ENCODE measurements at regions not wholly inside any gene's neighbourhood (a gene's known extent, or its start where the extent isn't known, plus 50 kb on each side); places are given as distances from the start of the nearest gene placed in this dataset.

DNA sequence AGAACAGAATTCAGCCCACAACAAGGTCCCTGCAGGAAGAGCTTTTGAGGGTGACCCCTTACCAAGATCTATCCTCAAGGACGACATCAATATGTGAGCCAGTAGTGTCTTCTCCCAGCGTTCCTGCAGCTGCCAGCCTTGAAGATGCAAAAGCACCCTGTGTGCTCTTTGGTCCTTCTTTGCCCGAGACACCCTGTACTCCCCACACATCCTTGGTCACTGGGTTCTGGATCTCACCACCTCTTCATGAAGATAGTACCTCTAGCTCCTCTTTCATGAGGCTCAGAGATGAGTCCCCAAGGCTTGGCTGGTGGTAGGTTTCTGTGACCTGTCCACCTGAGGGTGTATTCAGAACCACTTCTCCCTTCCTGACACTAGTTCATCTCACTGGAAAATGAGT is 259.6 kb upstream of the FOXQ1 start:
- no peaks in the 10 kb centered on the region for H3K9me3 ChIP-seq
- no peaks in the 10 kb centered on the region for H3K36me3 ChIP-seq
- no peak overlapping the region for H3K4me3 ChIP-seq
- WGBS, 2 donors = 94% methylated on average over 3 of the region's 3 CpGs
- H3K27ac ChIP-seq = no peak overlapping the region
- H3K27me3 ChIP-seq = peaks cover 0 to 7% of the 10 kb centered on the region in 2 donors
- no peak for DNase-seq (ENCODE audit: low spot score in 2 of 2)
- H3K4me1 ChIP-seq = peaks cover 0 to 7% (median 0%) of the 10 kb centered on the region in 4 donors
- TF ChIP-seq EP300 (IDR thresholded peaks at IDR 0.05) (no peak), POLR2A (IDR thresholded peaks at IDR 0.05) (no peak)
- TF ChIP-seq, protein P1, sequence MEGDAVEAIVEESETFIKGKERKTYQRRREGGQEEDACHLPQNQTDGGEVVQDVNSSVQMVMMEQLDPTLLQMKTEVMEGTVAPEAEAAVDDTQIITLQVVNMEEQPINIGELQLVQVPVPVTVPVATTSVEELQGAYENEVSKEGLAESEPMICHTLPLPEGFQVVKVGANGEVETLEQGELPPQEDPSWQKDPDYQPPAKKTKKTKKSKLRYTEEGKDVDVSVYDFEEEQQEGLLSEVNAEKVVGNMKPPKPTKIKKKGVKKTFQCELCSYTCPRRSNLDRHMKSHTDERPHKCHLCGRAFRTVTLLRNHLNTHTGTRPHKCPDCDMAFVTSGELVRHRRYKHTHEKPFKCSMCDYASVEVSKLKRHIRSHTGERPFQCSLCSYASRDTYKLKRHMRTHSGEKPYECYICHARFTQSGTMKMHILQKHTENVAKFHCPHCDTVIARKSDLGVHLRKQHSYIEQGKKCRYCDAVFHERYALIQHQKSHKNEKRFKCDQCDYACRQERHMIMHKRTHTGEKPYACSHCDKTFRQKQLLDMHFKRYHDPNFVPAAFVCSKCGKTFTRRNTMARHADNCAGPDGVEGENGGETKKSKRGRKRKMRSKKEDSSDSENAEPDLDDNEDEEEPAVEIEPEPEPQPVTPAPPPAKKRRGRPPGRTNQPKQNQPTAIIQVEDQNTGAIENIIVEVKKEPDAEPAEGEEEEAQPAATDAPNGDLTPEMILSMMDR (IDR thresholded peaks at IDR 0.05) = no peak

GRCh38 chr6:1049900-1050299 is 262.0 kb upstream of the FOXQ1 start:
- DNase-seq (ENCODE audit: low spot score in 2 of 2) = no peak
- 84 to 86% methylated on average over 5 of the region's 5 CpGs for WGBS, 2 donors
- Histone ChIP-seq H3K4me1 (peaks cover 0 to 7% (median 0%) of the 10 kb centered on the region in 4 donors), H3K4me3 (no peak overlapping the region), H3K27me3 (peaks cover 0 to 7% of the 10 kb centered on the region in 2 donors), H3K9me3 (no peaks in the 10 kb centered on the region), H3K27ac (no peak overlapping the region), H3K36me3 (no peaks in the 10 kb centered on the region)
- TF ChIP-seq POLR2A (IDR thresholded peaks at IDR 0.05) (no peak), EP300 (IDR thresholded peaks at IDR 0.05) (no peak)
- TF ChIP-seq, protein P1 (IDR thresholded peaks at IDR 0.05) = no peak

GRCh38 chr6:1049170-1049569 is 262.7 kb upstream of the FOXQ1 start:
- H3K9me3 ChIP-seq = no peaks in the 10 kb centered on the region
- H3K27me3 ChIP-seq = peaks cover 0 to 7% of the 10 kb centered on the region in 2 donors
- 89 to 94% methylated on average over 1 of the region's 1 CpG for WGBS, 2 donors
- no peaks in the 10 kb centered on the region for H3K36me3 ChIP-seq
- peaks cover 0 to 7% (median 0%) of the 10 kb centered on the region in 4 donors for H3K4me1 ChIP-seq
- no peak for DNase-seq (ENCODE audit: low spot score in 2 of 2)
- TF ChIP-seq, protein P1 (IDR thresholded peaks at IDR 0.05) = no peak
- TF ChIP-seq EP300 (IDR thresholded peaks at IDR 0.05) (no peak), POLR2A (IDR thresholded peaks at IDR 0.05) (no peak)
- H3K27ac ChIP-seq = no peak overlapping the region
- H3K4me3 ChIP-seq = no peak overlapping the region

- TF ChIP-seq, protein P1 (IDR thresholded peaks at IDR 0.05) = no peak
- TF ChIP-seq EP300 (IDR thresholded peaks at IDR 0.05) (no peak), POLR2A (IDR thresholded peaks at IDR 0.05) (no peak)
- Histone ChIP-seq H3K36me3 (no peaks in the 10 kb centered on the region), H3K27me3 (peaks cover 0 to 7% of the 10 kb centered on the region in 2 donors), H3K4me3 (no peak overlapping the region), H3K4me1 (peaks cover 0 to 7% (median 0%) of the 10 kb centered on the region in 4 donors), H3K9me3 (no peaks in the 10 kb centered on the region), H3K27ac (no peak overlapping the region)
- WGBS, 2 donors = 28 to 32% methylated on average over 13 of the region's 13 CpGs
- no peak for DNase-seq (ENCODE audit: low spot score in 2 of 2)
Observed at GRCh38 chr6:1047981-1048541, 263.8 kb upstream of the FOXQ1 start.

- Histone ChIP-seq H3K27ac (no peak overlapping the region), H3K4me3 (no peak overlapping the region), H3K36me3 (no peaks in the 10 kb centered on the region), H3K27me3 (no peaks in the 10 kb centered on the region), H3K4me1 (peaks cover 0 to 7% (median 0%) of the 10 kb centered on the region in 4 donors), H3K9me3 (no peaks in the 10 kb centered on the region)
- TF ChIP-seq POLR2A (IDR thresholded peaks at IDR 0.05) (no peak), EP300 (IDR thresholded peaks at IDR 0.05) (no peak)
- TF ChIP-seq, protein P1 (IDR thresholded peaks at IDR 0.05) = no peak
- no peak for DNase-seq (ENCODE audit: low spot score in 2 of 2)
- 87 to 89% methylated on average over 2 of the region's 2 CpGs for WGBS, 2 donors
Observed at GRCh38 chr6:1045239-1045638, 266.7 kb upstream of the FOXQ1 start.

Data from tibial nerve (tissue), 4 donors.